ENCODE measurements at regions not wholly inside any gene's neighbourhood (a gene's known extent, or its start where the extent isn't known, plus 50 kb on each side); places are given as distances from the start of the nearest gene placed in this dataset.

- TF ChIP-seq RXRA (IDR thresholded peaks at IDR 0.05; ENCODE audit: borderline replicate concordance, low read depth) (no peak), MXI1 (IDR thresholded peaks at IDR 0.05; ENCODE audit: low read depth, low read length) (no peak), JUND (IDR thresholded peaks at IDR 0.05) (no peak), GATA2 (CRISPR knock-in tag; IDR thresholded peaks at IDR 0.05) (no peak), RAD21 (IDR thresholded peaks at IDR 0.05; ENCODE audit: low read length) (no peak)
These were observed 289.6 kb upstream of the PROX1 start (continued) for GRCh38 chr1:213698092-213698702.

GRCh38 chr1:213702703-213703102 is 285.1 kb upstream of the PROX1 start:
- ChIA-PET CTCF (no interaction called here), POLR2A (no interaction called here)
- H3K9ac ChIP-seq, result no peak overlapping the region
- H3K9me3 ChIP-seq, result no peaks in the 10 kb centered on the region
- H3K27ac ChIP-seq (ENCODE audit: low read depth in 2 of 2, low read length in 1 of 2), result no peak overlapping the region
- no peak overlapping the region for H3K4me3 ChIP-seq (ENCODE audit: low read depth in 2 of 2, low read length in 1 of 2)
- no peaks in the 10 kb centered on the region for H3F3A ChIP-seq (replicated peaks; ENCODE audit: insufficient read depth)
- no peak overlapping the region for H3K4me2 ChIP-seq
- no peaks in the 10 kb centered on the region for H3K27me3 ChIP-seq (ENCODE audit: insufficient read depth)
- H4K20me1 ChIP-seq (ENCODE audit: insufficient read depth), result no peaks in the 10 kb centered on the region
- no peak for DNase-seq
- no peak for TF ChIP-seq TEAD4 (IDR thresholded peaks at IDR 0.05; ENCODE audit: borderline replicate concordance, insufficient read depth)
- no peak for TF ChIP-seq MXI1 (IDR thresholded peaks at IDR 0.05; ENCODE audit: low read depth, low read length)
- no peak for TF ChIP-seq SMC3 (IDR thresholded peaks at IDR 0.05; ENCODE audit: low read depth, low read length)
- no peak for TF ChIP-seq MAX (IDR thresholded peaks at IDR 0.05; ENCODE audit: low read depth)
- no peak for TF ChIP-seq USF1 (IDR thresholded peaks at IDR 0.05; ENCODE audit: borderline replicate concordance, low read depth)
- TF ChIP-seq SIN3A (IDR thresholded peaks at IDR 0.05; ENCODE audit: borderline replicate concordance, low read depth, low read length), result no peak
- no peak for TF ChIP-seq USF2 (IDR thresholded peaks at IDR 0.05; ENCODE audit: borderline replicate concordance, low read depth, low read length)
- no peak for TF ChIP-seq TAF1 (IDR thresholded peaks at IDR 0.05; ENCODE audit: borderline replicate concordance, low read depth, low read length)
- no peak for TF ChIP-seq EZH2phosphoT487 (IDR thresholded peaks at IDR 0.05; ENCODE audit: borderline replicate concordance, low read depth)
- no peak for TF ChIP-seq RCOR1 (IDR thresholded peaks at IDR 0.05; ENCODE audit: low read length)
- no peak for TF ChIP-seq MEF2A (IDR thresholded peaks at IDR 0.05; ENCODE audit: borderline replicate concordance, low read depth)
- no peak for TF ChIP-seq RXRA (IDR thresholded peaks at IDR 0.05; ENCODE audit: borderline replicate concordance, low read depth)
- TF ChIP-seq POLR2AphosphoS5 (IDR thresholded peaks at IDR 0.05; ENCODE audit: low read depth, low read length), result no peak
- TF ChIP-seq REST (IDR thresholded peaks at IDR 0.05; ENCODE audit: low read depth, low read length), result no peak
- TF ChIP-seq FOSL2 (IDR thresholded peaks at IDR 0.05; ENCODE audit: borderline replicate concordance, low read depth), result no peak
- TF ChIP-seq NFIC (IDR thresholded peaks at IDR 0.05; ENCODE audit: borderline replicate concordance), result no peak
- H2AFZ ChIP-seq (ENCODE audit: low read depth), result no peak overlapping the region
- H3K79me2 ChIP-seq (ENCODE audit: insufficient read depth), result no peaks in the 10 kb centered on the region
- no peaks in the 10 kb centered on the region for H3K36me3 ChIP-seq (replicated peaks in 1 of 2; ENCODE audit: control insufficient read depth in 1 of 2, insufficient read depth in 2 of 2, low read length in 1 of 2)
- no peaks in the 10 kb centered on the region for H3K9me2 ChIP-seq
- H3K4me1 ChIP-seq (ENCODE audit: control insufficient read depth in 1 of 2, insufficient read depth in 2 of 2, low read depth in 1 of 2, low read length in 1 of 2), result no peaks in the 10 kb centered on the region

All from SK-N-SH (cell line).